Mucosa of rectum (tissue), 2 donors: ENCODE measurements at regions not wholly inside any gene's neighbourhood (a gene's known extent, or its start where the extent isn't known, plus 50 kb on each side); places are given as distances from the start of the nearest gene placed in this dataset.

Experiments used
- H3K27ac ChIP-seq, 2 donors: one replicate each; pipeline ENCODE4 v1.7.0; 2013; ENCODE audit warnings: inconsistent platforms in 2 of 2, low read depth in 2 of 2, low read length in 2 of 2
- H3K27me3 ChIP-seq, 2 donors: one replicate each; pipeline ENCODE4 v1.7.0; 2013; ENCODE audit warnings: low read length in 2 of 2; ENCODE audit not compliant: control insufficient read depth in 2 of 2, insufficient read depth in 2 of 2
- H3K36me3 ChIP-seq, 2 donors: one replicate each; pipeline ENCODE4 v1.7.0; 2013; ENCODE audit warnings: low read length in 2 of 2; ENCODE audit not compliant: control insufficient read depth in 2 of 2, insufficient read depth in 2 of 2
- H3K4me1 ChIP-seq, 2 donors: one replicate each; pipeline ENCODE4 v1.7.0; 2013; ENCODE audit warnings: low read length in 2 of 2, mild to moderate bottlenecking in 1 of 2; ENCODE audit not compliant: control insufficient read depth in 2 of 2, insufficient read depth in 2 of 2
- H3K4me3 ChIP-seq, 2 donors: one replicate each; pipeline ENCODE4 v1.7.0; 2013; ENCODE audit warnings: low read length in 2 of 2
- H3K9ac ChIP-seq, 2 donors: one replicate each; pipeline ENCODE4 v1.7.0; 2013; ENCODE audit warnings: low read length in 2 of 2, low read depth in 1 of 2, mild to moderate bottlenecking in 1 of 2
- H3K9me3 ChIP-seq, 2 donors: one replicate each; pipeline ENCODE4 v1.7.0; 2013; ENCODE audit warnings: low read length in 2 of 2; ENCODE audit not compliant: control insufficient read depth in 2 of 2
- donor health status: healthy.
- donor health status: Normal muscosa, but diverticular disease.

DNA sequence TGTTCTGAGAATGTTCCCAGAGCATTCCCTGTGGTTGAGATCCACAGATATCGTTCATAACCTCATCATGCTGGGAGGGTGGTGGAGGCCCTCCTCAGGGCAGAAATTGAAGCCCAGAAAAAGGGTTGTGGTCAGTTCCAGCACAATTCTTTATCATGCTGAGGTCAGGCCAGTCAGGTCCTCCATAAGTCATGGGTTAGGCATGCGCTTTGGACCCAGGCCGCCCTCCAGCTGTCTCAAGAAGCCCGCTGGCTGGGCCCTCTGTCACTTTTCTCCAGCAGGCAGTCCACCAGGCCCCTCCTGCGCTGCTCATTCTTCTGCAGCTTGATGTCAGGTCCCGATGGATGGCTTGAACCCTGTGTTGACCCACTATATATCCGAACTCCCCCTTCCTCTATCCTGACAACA is 151.1 kb upstream of the NT5C1B start:
- no peak overlapping the region for H3K27ac ChIP-seq
- H3K4me3 ChIP-seq: no peak overlapping the region

DNA sequence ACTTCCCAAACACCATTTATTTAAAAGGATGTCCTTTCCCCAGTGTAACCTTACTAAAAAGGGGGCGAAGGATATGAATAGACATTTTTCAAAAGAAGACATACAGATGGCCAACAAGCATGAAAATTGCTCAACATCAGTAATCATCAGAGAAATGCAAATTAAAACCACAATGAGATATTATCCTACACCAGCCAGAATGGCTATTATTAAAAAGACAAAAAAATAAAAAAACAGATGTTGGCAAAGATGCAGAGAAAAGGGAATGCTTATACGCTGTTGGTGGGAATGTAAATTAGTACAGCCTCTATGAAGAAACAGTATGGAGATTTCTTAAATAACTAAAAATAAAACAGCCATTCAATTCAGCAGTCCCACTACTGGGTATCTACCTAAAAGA is 142.3 kb upstream of the NT5C1B start:
- Histone ChIP-seq H3K9ac (no peak overlapping the region), H3K4me1 (no peaks in the 10 kb centered on the region), H3K27me3 (no peaks in the 10 kb centered on the region), H3K4me3 (no peak overlapping the region), H3K36me3 (no peaks in the 10 kb centered on the region), H3K9me3 (no peaks in the 10 kb centered on the region), H3K27ac (no peak overlapping the region)

More for the DNA sequence above, 151.1 kb upstream of the NT5C1B start:
- Histone ChIP-seq H3K9me3 (no peaks in the 10 kb centered on the region), H3K27me3 (no peaks in the 10 kb centered on the region), H3K9ac (no peak overlapping the region), H3K4me1 (no peaks in the 10 kb centered on the region), H3K36me3 (no peaks in the 10 kb centered on the region)

DNA sequence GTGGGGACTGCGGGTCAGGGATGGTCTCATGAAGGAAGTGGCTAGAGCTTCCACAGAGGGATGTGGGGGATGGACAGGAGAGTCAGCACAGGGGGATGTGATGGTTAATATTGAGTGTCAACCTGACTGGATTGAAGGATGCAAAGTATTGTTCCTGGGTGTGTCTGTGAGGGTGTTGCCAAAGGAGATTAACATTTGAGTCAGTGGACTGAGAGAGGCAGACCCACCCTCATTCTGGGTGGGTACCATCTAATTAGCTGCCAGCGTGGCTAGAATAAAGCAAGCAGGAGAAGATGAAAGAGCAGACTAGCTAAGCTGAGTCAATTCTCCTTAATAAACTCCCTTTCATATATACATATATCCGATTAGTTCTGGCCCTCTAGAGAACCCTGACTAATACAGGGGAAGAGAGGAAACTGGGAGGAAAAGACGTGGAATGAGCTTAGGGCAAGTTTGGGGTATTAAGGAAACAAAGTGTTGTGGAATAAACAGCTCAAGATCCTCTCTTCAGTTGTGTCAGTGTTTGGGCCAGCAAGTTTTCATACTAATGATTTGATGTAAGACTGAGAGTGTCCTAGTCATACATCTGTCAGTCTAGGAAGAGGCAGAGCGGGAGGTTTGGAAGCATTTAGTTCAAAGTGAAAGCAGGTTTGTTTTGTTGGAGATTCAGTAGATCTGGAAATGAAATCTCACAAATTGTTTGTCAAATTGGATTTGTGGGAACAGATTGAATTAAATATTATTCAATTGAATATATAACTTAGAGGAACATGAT is 135.2 kb upstream of the NT5C1B start:
- Histone ChIP-seq H3K4me3 (no peak overlapping the region), H3K4me1 (no peaks in the 10 kb centered on the region), H3K36me3 (no peaks in the 10 kb centered on the region), H3K9ac (no peak overlapping the region), H3K27ac (no peak overlapping the region), H3K27me3 (no peaks in the 10 kb centered on the region), H3K9me3 (no peaks in the 10 kb centered on the region)

DNA sequence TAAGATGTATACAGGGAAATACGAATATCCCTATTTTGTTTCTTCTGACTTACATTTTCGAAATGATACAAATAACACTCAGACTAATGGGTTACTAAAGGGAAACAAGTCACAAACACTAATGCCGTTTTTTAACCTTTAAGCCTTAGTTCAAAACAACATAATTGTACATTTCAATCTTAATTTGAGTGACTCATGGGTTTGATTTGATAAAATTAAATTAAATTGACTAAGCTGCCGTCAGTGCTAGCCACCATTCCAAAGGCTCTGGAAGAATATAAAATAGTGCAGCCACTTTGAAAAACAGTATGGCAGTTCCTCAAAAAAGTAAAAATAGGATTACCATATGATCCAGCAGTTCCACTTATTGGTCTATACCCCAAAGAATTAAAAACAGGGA is 133.8 kb upstream of the NT5C1B start:
- Histone ChIP-seq H3K27me3 (no peaks in the 10 kb centered on the region), H3K9me3 (no peaks in the 10 kb centered on the region), H3K36me3 (no peaks in the 10 kb centered on the region), H3K9ac (no peak overlapping the region), H3K4me1 (no peaks in the 10 kb centered on the region), H3K4me3 (no peak overlapping the region), H3K27ac (no peak overlapping the region)

DNA sequence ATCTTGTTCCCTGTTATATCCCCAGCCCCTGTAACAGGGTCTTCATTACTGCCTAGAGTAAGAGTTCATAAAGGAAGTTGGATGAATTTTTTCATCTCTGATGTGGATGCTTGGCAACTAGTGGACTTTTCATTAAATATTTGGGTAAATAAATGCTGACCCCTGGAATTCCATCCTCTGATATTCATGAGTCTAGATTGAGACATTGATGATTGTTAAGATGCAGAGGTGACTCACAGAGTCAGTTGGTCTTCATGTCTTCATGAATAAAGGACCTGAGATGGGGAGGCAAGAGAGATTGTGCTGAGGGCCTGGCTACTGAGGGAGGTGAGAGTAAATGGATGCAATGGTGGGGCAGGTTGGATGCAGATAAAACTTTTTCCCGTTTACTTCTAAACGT is 132.7 kb upstream of the NT5C1B start:
- Histone ChIP-seq H3K9ac (no peak overlapping the region), H3K36me3 (no peaks in the 10 kb centered on the region), H3K27ac (no peak overlapping the region), H3K4me1 (no peaks in the 10 kb centered on the region), H3K27me3 (no peaks in the 10 kb centered on the region), H3K9me3 (no peaks in the 10 kb centered on the region), H3K4me3 (no peak overlapping the region)

DNA sequence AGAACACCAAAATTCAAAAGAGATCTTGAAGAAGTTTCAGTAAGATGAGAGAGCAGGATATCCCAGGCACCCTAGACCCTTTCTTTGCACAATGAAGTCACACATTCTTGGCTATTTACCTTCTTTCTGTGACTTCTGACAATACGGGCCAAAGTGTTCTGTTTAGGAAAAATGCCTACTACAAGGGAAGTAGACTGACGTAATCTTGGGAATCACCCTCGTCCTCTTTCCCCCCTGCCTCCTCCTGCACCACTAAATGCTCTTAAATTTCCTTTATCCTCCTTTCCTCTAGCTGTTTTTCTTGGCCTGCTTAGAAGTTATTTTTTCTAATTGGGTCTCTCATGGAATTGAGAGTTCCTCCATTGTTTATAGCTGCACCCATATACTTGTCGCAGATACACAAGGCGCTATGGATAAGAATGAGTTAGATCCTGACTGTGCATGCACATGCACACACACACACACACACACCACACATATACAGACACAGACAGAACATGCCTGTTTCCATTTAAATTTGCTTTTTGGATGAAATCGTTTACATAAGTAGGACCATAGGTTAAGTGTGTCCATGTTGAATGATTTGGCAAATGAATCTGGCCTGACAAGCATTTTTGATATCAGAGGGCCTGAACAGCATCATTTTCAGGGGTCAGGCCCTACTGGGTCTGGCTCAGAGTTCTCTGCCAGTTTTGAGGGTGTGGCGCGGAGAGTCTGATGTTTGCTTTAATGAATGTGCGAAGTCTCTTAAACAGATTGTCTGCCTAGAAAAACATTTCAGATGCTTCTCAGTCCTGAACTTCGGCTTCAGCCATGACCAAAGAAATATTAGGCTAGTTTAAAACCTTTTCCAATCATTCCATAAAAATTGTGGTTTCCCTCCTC is 131.9 kb upstream of the NT5C1B start:
- H3K27ac ChIP-seq: no peak overlapping the region
- no peak overlapping the region for H3K9ac ChIP-seq

DNA sequence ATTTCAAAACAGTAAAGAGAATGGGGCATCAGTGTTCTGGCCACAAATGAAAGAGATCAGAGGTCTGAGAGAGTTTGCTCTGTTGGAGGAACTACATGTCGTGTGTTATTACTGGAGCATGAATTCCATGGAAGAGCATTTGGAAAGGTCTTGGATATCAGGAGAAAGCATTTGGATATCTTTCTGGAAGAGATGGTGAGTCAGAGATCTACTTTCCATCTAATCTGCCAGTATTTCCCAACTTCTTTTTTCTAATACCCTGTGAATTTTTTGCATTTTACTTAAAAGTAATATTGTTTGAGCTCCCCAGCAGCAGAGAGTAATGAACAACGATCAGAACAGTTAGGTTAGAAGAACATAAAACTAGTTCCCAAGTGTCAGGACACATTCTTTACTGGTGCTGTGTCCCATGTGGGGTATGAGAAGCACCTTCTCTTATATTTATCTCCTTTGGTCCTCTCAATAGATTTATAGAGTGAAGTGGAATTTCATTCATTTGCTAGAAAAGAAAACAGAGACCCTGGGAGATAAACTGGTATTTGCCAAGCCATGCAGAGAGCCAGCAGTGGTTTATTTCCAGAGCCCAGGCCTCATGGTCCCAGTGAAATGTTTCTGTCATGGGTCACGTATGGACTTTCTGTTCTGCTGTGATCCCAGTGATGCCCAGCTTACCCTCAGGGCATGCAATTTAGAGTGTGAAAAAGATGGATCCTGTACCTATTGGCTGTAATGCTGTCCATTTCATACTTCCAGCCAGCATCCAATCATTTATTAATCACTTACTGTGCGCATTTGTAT is 130.8 kb upstream of the NT5C1B start:
- no peak overlapping the region for H3K27ac ChIP-seq
- H3K9me3 ChIP-seq: no peaks in the 10 kb centered on the region

More for the DNA sequence above, 131.9 kb upstream of the NT5C1B start:
- H3K36me3 ChIP-seq: no peaks in the 10 kb centered on the region
- no peaks in the 10 kb centered on the region for H3K27me3 ChIP-seq
- no peak overlapping the region for H3K4me3 ChIP-seq
- no peaks in the 10 kb centered on the region for H3K9me3 ChIP-seq
- H3K4me1 ChIP-seq: no peaks in the 10 kb centered on the region

DNA sequence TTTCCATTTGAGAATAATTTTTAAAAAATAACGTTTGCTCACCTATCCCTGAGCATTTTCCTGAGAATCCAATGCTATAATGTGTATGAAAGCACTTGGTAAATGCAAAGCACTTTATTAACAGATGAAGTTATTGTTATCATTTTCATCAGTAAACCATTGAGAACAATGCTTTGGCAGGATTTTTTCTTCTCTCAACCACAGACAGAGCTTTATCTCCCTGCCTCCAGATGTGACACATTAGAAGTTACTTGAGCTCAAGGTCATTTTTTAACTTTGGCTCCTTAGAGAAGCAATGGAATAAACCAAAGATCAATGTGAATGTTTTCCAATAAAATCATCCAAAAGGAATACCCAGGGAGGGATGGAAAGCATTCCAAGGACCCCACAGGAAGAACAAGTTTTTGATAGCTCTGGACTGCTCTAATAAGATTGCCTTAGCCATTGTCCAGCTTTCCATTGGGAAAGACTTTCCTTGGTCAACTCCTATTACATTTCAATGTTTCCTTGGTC is 118.9 kb upstream of the NT5C1B start:
- no peak overlapping the region for H3K9ac ChIP-seq

More for the DNA sequence above, 130.8 kb upstream of the NT5C1B start:
- Histone ChIP-seq H3K36me3 (no peaks in the 10 kb centered on the region), H3K9ac (no peak overlapping the region), H3K27me3 (no peaks in the 10 kb centered on the region), H3K4me3 (no peak overlapping the region), H3K4me1 (no peaks in the 10 kb centered on the region)

DNA sequence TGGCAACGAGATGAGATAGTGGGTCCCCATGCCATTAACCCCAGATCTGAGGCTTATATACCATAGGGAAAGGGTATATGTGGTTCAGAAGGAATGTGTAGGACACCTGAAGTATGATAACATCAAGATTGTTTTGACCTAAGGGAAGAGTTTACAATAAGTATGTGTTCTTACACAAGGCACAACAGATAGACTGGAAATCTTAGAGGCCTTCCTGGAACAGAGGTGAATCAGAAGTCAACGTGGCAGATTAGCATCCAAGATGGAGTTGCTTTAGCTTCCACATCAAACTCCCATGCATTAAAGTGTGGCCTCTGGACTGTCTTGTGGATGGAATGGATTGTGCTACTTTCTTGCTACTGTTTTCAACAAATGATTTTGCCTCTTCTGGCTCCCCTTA is 116.6 kb upstream of the NT5C1B start:
- no peak overlapping the region for H3K4me3 ChIP-seq
- no peak overlapping the region for H3K27ac ChIP-seq
- H3K9ac ChIP-seq: no peak overlapping the region
- no peaks in the 10 kb centered on the region for H3K36me3 ChIP-seq
- no peaks in the 10 kb centered on the region for H3K27me3 ChIP-seq
- H3K4me1 ChIP-seq: no peaks in the 10 kb centered on the region
- no peaks in the 10 kb centered on the region for H3K9me3 ChIP-seq

More for the DNA sequence above, 118.9 kb upstream of the NT5C1B start:
- no peak overlapping the region for H3K4me3 ChIP-seq
- H3K27me3 ChIP-seq: no peaks in the 10 kb centered on the region
- H3K4me1 ChIP-seq: no peaks in the 10 kb centered on the region
- H3K27ac ChIP-seq: no peak overlapping the region
- no peaks in the 10 kb centered on the region for H3K36me3 ChIP-seq
- peaks cover 4 to 5% of the 10 kb centered on the region in 2 donors for H3K9me3 ChIP-seq
